Left lung (tissue), 4 donors: ENCODE measurements at regions not wholly inside any gene's neighbourhood (a gene's known extent, or its start where the extent isn't known, plus 50 kb on each side); places are given as distances from the start of the nearest gene placed in this dataset.
"Not testable (repeated sequence)": the region's sequence is repeated elsewhere in the genome, so short reads cannot be mapped to it uniquely, and the experiment has no call there.

Source experiments
- ATAC-seq: fragments of 200-7000 bp; cut with Tn5 transposase; one replicate; pipeline ENCODE4 v1.9.1; 2020; ENCODE audit warnings: moderate library complexity
- DNase-seq, 4 donors: peaks; one replicate each; pipeline ENCODE4 v3.0.0-alpha.2; 2013 to 2020
- H3K27ac ChIP-seq, 2 donors: fragments of 200-600 bp; sonication (generic) in 1 of 2; one replicate each; pipeline versions ENCODE4 v1.5.0 to v1.8.0; 2020 to 2021
- H3K27me3 ChIP-seq, 2 donors: fragments of 200-600 bp; sonication (generic) in 1 of 2; one replicate each; pipeline versions ENCODE4 v1.5.0 to v1.8.0; 2020 to 2021
- H3K36me3 ChIP-seq, 2 donors: fragments of 200-600 bp; sonication (generic) in 1 of 2; one replicate each; pipeline versions ENCODE4 v1.5.0 to v1.8.0; 2020 to 2021
- H3K4me1 ChIP-seq, 2 donors: fragments of 200-600 bp; one replicate each; pipeline ENCODE4 v1.8.0; 2021
- H3K4me3 ChIP-seq, 2 donors: fragments of 200-600 bp; sonication (generic) in 1 of 2; one replicate each; pipeline versions ENCODE4 v1.5.0 to v1.8.0; 2020 to 2021; ENCODE audit warnings: mild to moderate bottlenecking in 1 of 2
- H3K9me3 ChIP-seq, 2 donors: fragments of 200-600 bp; sonication (generic) in 1 of 2; one replicate each; pipeline versions ENCODE4 v1.5.0 to v1.8.0; 2020 to 2021
- CTCF ChIP-seq, 2 donors: fragments of 200-600 bp; sonication (generic) in 1 of 2; IDR thresholded peaks; one replicate each; pipeline versions ENCODE4 v1.5.0 to v1.8.0; 2021; ENCODE audit warnings: antibody characterized with exemption in 2 of 2
- intact Hi-C, 2 donors: fragments of 100-400 bp; cut with DNase I; formaldehyde crosslinking; loops; one replicate each; pipeline versions ENCODE4 v1.11.2 to v1.14.2; 2022
- microRNA-seq, 2 donors: library from miRNA; unstranded; fragments of <30 nt; microRNA quantifications; one replicate each; pipeline ENCODE4, GENCODE V29; 2019
- donor health status: DM: no; HTN: yes; CAD: no.
- donor health status: DM: no; HTN: no; CAD: no.

- ATAC-seq = no peak
- TF ChIP-seq CTCF (IDR thresholded peaks at IDR 0.05) = no peak
Measured at GRCh38 chr5:87210076-87210475, 57.6 kb upstream of the RASA1 start.

GRCh38 chr5:87210743-87211142 is 56.9 kb upstream of the RASA1 start:
- Histone ChIP-seq H3K36me3 (no peaks in the 10 kb centered on the region), H3K4me1 (no peaks in the 10 kb centered on the region), H3K27me3 (no peaks in the 10 kb centered on the region), H3K9me3 (no peaks in the 10 kb centered on the region), H3K27ac (no peak overlapping the region), H3K4me3 (no peak overlapping the region)
- no peak for TF ChIP-seq CTCF (IDR thresholded peaks at IDR 0.05)
- intact Hi-C loops = no loop called here
- peak; percentile 75 for ATAC-seq
- DNase-seq = peak in 2 of 4 donors; percentile 22 to 68

More at GRCh38 chr5:87210076-87210475, 57.6 kb upstream of the RASA1 start:
- Histone ChIP-seq H3K4me3 (no peak overlapping the region), H3K27me3 (no peaks in the 10 kb centered on the region), H3K27ac (no peak overlapping the region), H3K4me1 (no peaks in the 10 kb centered on the region), H3K36me3 (no peaks in the 10 kb centered on the region), H3K9me3 (no peaks in the 10 kb centered on the region)
- DNase-seq = no peak
- intact Hi-C loops = no loop called here

GRCh38 chr5:87211676-87212075 is 56.0 kb upstream of the RASA1 start:
- intact Hi-C loops = no loop called here
- no peak for TF ChIP-seq CTCF (IDR thresholded peaks at IDR 0.05)
- ATAC-seq = no peak
- DNase-seq = no peak
- H3K36me3 ChIP-seq = no peaks in the 10 kb centered on the region
- no peak overlapping the region for H3K27ac ChIP-seq
- no peaks in the 10 kb centered on the region for H3K9me3 ChIP-seq
- no peaks in the 10 kb centered on the region for H3K4me1 ChIP-seq
- no peaks in the 10 kb centered on the region for H3K27me3 ChIP-seq
- no peak overlapping the region for H3K4me3 ChIP-seq

GRCh38 chr5:87212183-87212582 is 55.5 kb upstream of the RASA1 start:
- H3K4me1 ChIP-seq, ATAC-seq, H3K36me3 ChIP-seq, H3K4me3 ChIP-seq, H3K9me3 ChIP-seq, intact Hi-C loops, DNase-seq, H3K27ac ChIP-seq, H3K27me3 ChIP-seq: not testable (repeated sequence)

- ATAC-seq, H3K4me3 ChIP-seq, H3K27me3 ChIP-seq, H3K36me3 ChIP-seq, intact Hi-C loops, H3K27ac ChIP-seq, DNase-seq, H3K9me3 ChIP-seq, H3K4me1 ChIP-seq: not testable (repeated sequence)
Measured at GRCh38 chr5:87217480-87217879, 50.2 kb upstream of the RASA1 start.

Small RNA genes in the stretch of these regions (microRNA-seq; reads per million reads assigned to microRNA genes)
- gene MIR4280 = 0 reads per million in 2 donors
